IMR-90 (cell line): ENCODE measurements at regions not wholly inside any gene's neighbourhood (a gene's known extent, or its start where the extent isn't known, plus 50 kb on each side); places are given as distances from the start of the nearest gene placed in this dataset.

Source experiments
- ATAC-seq: fragments of 200-7000 bp; cut with Tn5 transposase; 2 replicates; pipeline ENCODE4 v1.9.1; 2020; ENCODE audit warnings: low read depth, mild to moderate bottlenecking, moderate library complexity
- BruUV-seq: library from RNA; stranded (reverse); fragments of 400-500 nt; replicated peaks from 2 replicates; lab custom pipeline; 2021; lab: Mats Ljungman, UMichigan
- CTCF ChIA-PET: fragments of 300-600 bp; formaldehyde crosslinking; extraction: SDS; loops from one replicate; lab custom pipeline; 2021; ENCODE audit warnings: antibody characterized with exemption; lab: Yijun Ruan, JAX
- POLR2A ChIA-PET: fragments of 300-600 bp; sonication (Branson Sonifier 250); formaldehyde crosslinking; loops from one replicate; lab custom pipeline; 2022; ENCODE audit warnings: antibody characterized with exemption; ENCODE audit not compliant: unreplicated experiment; lab: Charles Lee
- DNase-seq: peaks from one replicate; pipeline ENCODE4 v3.0.0; 2013
- H2AFZ ChIP-seq: replicated peaks from 2 replicates; pipeline ENCODE3; 2013; ENCODE audit warnings: low read length, mild to moderate bottlenecking; ENCODE audit not compliant: poor library complexity
- H2AK5ac ChIP-seq: 2 replicates; pipeline ENCODE4 v1.6.1; 2013; ENCODE audit warnings: low read depth, low read length, inconsistent platforms
- H2AK9ac ChIP-seq: replicated peaks from 2 replicates; pipeline ENCODE3; 2013; ENCODE audit warnings: mild to moderate bottlenecking, low read depth, low read length, moderate library complexity; ENCODE audit not compliant: poor library complexity
- H2BK120ac ChIP-seq: 2 replicates; pipeline ENCODE4 v1.6.1; 2013; ENCODE audit warnings: low read depth, low read length, inconsistent platforms
- H2BK15ac ChIP-seq: 3 replicates; pipeline ENCODE4 v1.6.1; 2013; ENCODE audit warnings: low read depth, low read length, inconsistent platforms
- H2BK20ac ChIP-seq: 2 replicates; pipeline ENCODE4 v1.6.1; 2013; ENCODE audit warnings: low read depth, mild to moderate bottlenecking, inconsistent platforms, low read length, moderate library complexity
- H2BK5ac ChIP-seq: 2 replicates; pipeline ENCODE4 v1.6.1; 2013; ENCODE audit warnings: mild to moderate bottlenecking, low read depth, low read length, inconsistent platforms; ENCODE audit not compliant: poor library complexity, severe bottlenecking
- H3K14ac ChIP-seq: replicated peaks from 2 replicates; pipeline ENCODE4 v1.6.1; 2013; ENCODE audit warnings: low read depth, low read length, inconsistent platforms
- H3K18ac ChIP-seq: 2 replicates; pipeline ENCODE4 v1.6.1; 2013; ENCODE audit warnings: low read depth, low read length, control low read depth
- H3K23ac ChIP-seq: 2 replicates; pipeline ENCODE4 v1.6.1; 2013; ENCODE audit warnings: low read depth, low read length, inconsistent platforms
- H3K27ac ChIP-seq: 2 replicates; pipeline ENCODE4 v1.5.1; 2013; ENCODE audit warnings: mild to moderate bottlenecking, control low read depth, low read length; ENCODE audit not compliant: insufficient read depth
- H3K27me3 ChIP-seq: 2 replicates; pipeline ENCODE4 v1.6.1; 2013; ENCODE audit warnings: low read length; ENCODE audit not compliant: control insufficient read depth, insufficient read depth
- H3K36me3 ChIP-seq: 2 replicates; pipeline ENCODE4 v1.6.1; 2013; ENCODE audit warnings: low read length, mixed read lengths; ENCODE audit not compliant: control insufficient read depth, insufficient read depth
- H3K4ac ChIP-seq: 2 replicates; pipeline ENCODE4 v1.6.1; 2013; ENCODE audit warnings: low read depth, low read length, inconsistent platforms
- H3K4me1 ChIP-seq: 2 replicates; pipeline ENCODE4 v1.6.1; 2013; ENCODE audit warnings: low read length, mixed read lengths; ENCODE audit not compliant: control insufficient read depth, insufficient read depth
- H3K4me2 ChIP-seq: 2 replicates; pipeline ENCODE4 v1.6.1; 2013; ENCODE audit warnings: low read depth, mild to moderate bottlenecking, control low read depth, low read length, moderate library complexity
- H3K4me3 ChIP-seq: 2 replicates; pipeline ENCODE4 v1.5.1; 2013; ENCODE audit warnings: low read depth, mild to moderate bottlenecking, control low read depth, low read length, moderate library complexity; ENCODE audit not compliant: insufficient read depth
- H3K56ac ChIP-seq: 2 replicates; pipeline ENCODE4 v1.6.1; 2013; ENCODE audit warnings: low read length, inconsistent platforms; ENCODE audit not compliant: insufficient read depth; ENCODE audit errors: extremely low read depth
- H3K79me1 ChIP-seq, 2 experiments: 2 replicates each; pipeline ENCODE4 v1.6.1; 2013; ENCODE audit warnings: low read length in 2 of 2, inconsistent platforms in 1 of 2, low read depth in 1 of 2
- H3K9ac ChIP-seq: 2 replicates; pipeline ENCODE4 v1.6.1; 2013; ENCODE audit warnings: low read depth, low read length, control low read depth
- H3K9me1 ChIP-seq: 2 replicates; pipeline ENCODE4 v1.6.1; 2013; ENCODE audit warnings: low read length, inconsistent platforms; ENCODE audit not compliant: insufficient read depth
- H3K9me3 ChIP-seq: 2 replicates; pipeline ENCODE4 v1.6.1; 2013; ENCODE audit warnings: low read length; ENCODE audit not compliant: control insufficient read depth, insufficient read depth
- H4K20me1 ChIP-seq: 2 replicates; pipeline ENCODE4 v1.6.1; 2013; ENCODE audit warnings: low read length, inconsistent platforms; ENCODE audit not compliant: insufficient read depth
- H4K5ac ChIP-seq: 2 replicates; pipeline ENCODE4 v1.6.1; 2013; ENCODE audit warnings: mild to moderate bottlenecking, low read depth, low read length, control low read depth
- H4K8ac ChIP-seq, 2 experiments: 2 replicates each; pipeline ENCODE4 v1.6.1; 2013; ENCODE audit warnings: low read depth in 2 of 2, low read length in 2 of 2, control low read depth in 1 of 2, inconsistent platforms in 1 of 2
- H4K91ac ChIP-seq: 2 replicates; pipeline ENCODE4 v1.6.1; 2013; ENCODE audit warnings: low read depth, low read length, inconsistent platforms; ENCODE audit not compliant: insufficient read depth
- BHLHE40 ChIP-seq: fragments of 150-350 bp; IDR thresholded peaks from 2 replicates; pipeline ENCODE4 v1.6.1; 2016; ENCODE audit warnings: mild to moderate bottlenecking, low read depth, low read length
- MAFK ChIP-seq: IDR thresholded peaks from 2 replicates; pipeline ENCODE4 v1.6.1; 2012; ENCODE audit warnings: low read depth, low read length, improper control_type of control experiment
- MAZ ChIP-seq: IDR thresholded peaks from 2 replicates; pipeline ENCODE4 v1.6.1; 2012; ENCODE audit warnings: low read depth, mild to moderate bottlenecking, low read length, improper control_type of control experiment, moderate library complexity, borderline replicate concordance
- MXI1 ChIP-seq: IDR thresholded peaks from 2 replicates; pipeline ENCODE4 v1.6.1; 2012; ENCODE audit warnings: low read depth, mild to moderate bottlenecking, low read length, moderate library complexity, borderline replicate concordance
- NFE2L2 ChIP-seq: fragments of 150-350 bp; IDR thresholded peaks from 2 replicates; pipeline ENCODE4 v1.6.1; 2016; ENCODE audit warnings: low read depth, mild to moderate bottlenecking, low read length
- POLR2A ChIP-seq: IDR thresholded peaks from 2 replicates; pipeline ENCODE4 v1.6.1; 2012; ENCODE audit warnings: mild to moderate bottlenecking, low read depth, low read length
- RAD21 ChIP-seq: IDR thresholded peaks from 2 replicates; pipeline ENCODE4 v1.6.1; 2012; ENCODE audit warnings: low read length, improper control_type of control experiment
- RCOR1 ChIP-seq: IDR thresholded peaks from 2 replicates; pipeline ENCODE4 v1.6.1; 2012; ENCODE audit warnings: mild to moderate bottlenecking, low read length, improper control_type of control experiment; ENCODE audit not compliant: insufficient replicate concordance
- RFX5 ChIP-seq: IDR thresholded peaks from 2 replicates; pipeline ENCODE4 v1.8.0; 2012; ENCODE audit warnings: low read depth, mild to moderate bottlenecking, low read length, moderate library complexity
- SMC3 ChIP-seq: fragments of 150-350 bp; IDR thresholded peaks from 2 replicates; pipeline ENCODE4 v1.6.1; 2016; ENCODE audit warnings: low read depth, mild to moderate bottlenecking, antibody characterized with exemption, low read length, moderate library complexity
- WGBS, 2 experiments: methylation state at CpG; one replicate each; pipeline versions ENCODE4 v1.1.5 to v1.1.7; 2013; ENCODE audit warnings: missing lambda C conversion rate in 2 of 2; ENCODE audit not compliant: insufficient read length in 1 of 2; ENCODE audit errors: extremely low coverage in 2 of 2; 5-methylcytosine and 5-hydroxymethylcytosine counted together
- dilution Hi-C: fragments of 300-500 bp; cut with HindIII; formaldehyde crosslinking; loops from one replicate; pipeline ENCODE4 v1.14.3; 2018; ENCODE audit warnings: low sequenced_read_pairs; ENCODE audit not compliant: unreplicated experiment
- in situ Hi-C: fragments of 300-500 bp; cut with MboI; formaldehyde crosslinking; loops from 3 replicates; pipeline ENCODE4 v1.14.3; 2019; ENCODE audit warnings: low sequenced_read_pairs, inconsistent platforms, mixed read lengths
- intact Hi-C: fragments of 100-400 bp; cut with micrococcal nuclease; formaldehyde crosslinking; loops from 2 replicates; pipeline ENCODE4 v1.10.0; 2022
- TF ChIP-seq, protein P1 (sequence below): fragments of 150-350 bp; IDR thresholded peaks from 2 replicates; pipeline ENCODE4 v1.6.1; 2017; ENCODE audit warnings: mild to moderate bottlenecking, antibody characterized with exemption, low read length, low read depth

DNA sequence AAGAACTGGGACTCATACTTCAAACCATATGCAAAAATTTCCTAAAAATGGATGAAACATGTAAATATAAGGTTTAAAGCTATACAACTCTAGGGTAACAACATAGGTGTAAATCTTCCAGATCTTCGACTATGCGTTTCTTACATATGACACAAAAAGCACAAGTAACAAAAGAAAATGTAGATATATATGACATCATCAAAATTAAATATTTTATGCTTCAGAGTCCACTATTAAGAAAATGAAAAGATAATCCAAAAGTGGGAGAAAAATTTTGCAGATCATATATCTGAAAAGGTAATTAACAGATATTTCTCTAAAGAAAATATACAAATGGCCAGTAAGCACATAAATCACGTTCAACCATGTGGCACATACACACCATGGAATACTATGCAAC is 164.2 kb upstream of the ACTRT1 start:
- no CpG with 5 or more reads among the region's 3 CpGs for WGBS, 2 experiments
- no TSS peak for BruUV-seq
- no peak overlapping the region for H3K27ac ChIP-seq
- no peak overlapping the region for H3K4me2 ChIP-seq
- H3K4me3 ChIP-seq: no peak overlapping the region
- no peaks in the 10 kb centered on the region for H3K27me3 ChIP-seq
- H2AK9ac ChIP-seq: no peak overlapping the region
- ChIA-PET POLR2A (no interaction called here), CTCF (no interaction called here)
- H4K5ac ChIP-seq: no peak overlapping the region
- no peaks in the 10 kb centered on the region for H3K4me1 ChIP-seq
- intact Hi-C loops: no loop called here
- no peak overlapping the region for H2AFZ ChIP-seq
- no peak overlapping the region for H3K56ac ChIP-seq
- TF ChIP-seq BHLHE40: no peak
- TF ChIP-seq MAFK: no peak
- TF ChIP-seq, protein P1, sequence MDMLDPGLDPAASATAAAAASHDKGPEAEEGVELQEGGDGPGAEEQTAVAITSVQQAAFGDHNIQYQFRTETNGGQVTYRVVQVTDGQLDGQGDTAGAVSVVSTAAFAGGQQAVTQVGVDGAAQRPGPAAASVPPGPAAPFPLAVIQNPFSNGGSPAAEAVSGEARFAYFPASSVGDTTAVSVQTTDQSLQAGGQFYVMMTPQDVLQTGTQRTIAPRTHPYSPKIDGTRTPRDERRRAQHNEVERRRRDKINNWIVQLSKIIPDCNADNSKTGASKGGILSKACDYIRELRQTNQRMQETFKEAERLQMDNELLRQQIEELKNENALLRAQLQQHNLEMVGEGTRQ: no peak
- TF ChIP-seq SMC3: no peak
- TF ChIP-seq MAZ: no peak
- no peak for TF ChIP-seq RCOR1
- no peak for TF ChIP-seq NFE2L2
- TF ChIP-seq POLR2A: no peak
- no peak for TF ChIP-seq MXI1
- no peak for TF ChIP-seq RFX5
- TF ChIP-seq RAD21: no peak
- DNase-seq (no peak), ATAC-seq (no peak)
- H3K9ac ChIP-seq: no peak overlapping the region
- H3K9me3 ChIP-seq: no peaks in the 10 kb centered on the region
- H4K20me1 ChIP-seq: no peaks in the 10 kb centered on the region
- H3K14ac ChIP-seq: no peak overlapping the region
- no peak overlapping the region for H2AK5ac ChIP-seq
- H4K8ac ChIP-seq: no peak overlapping the region
- H2BK20ac ChIP-seq: no peak overlapping the region
- no peak overlapping the region for H3K23ac ChIP-seq
- H2BK120ac ChIP-seq: no peak overlapping the region
- H3K9me1 ChIP-seq: no peaks in the 10 kb centered on the region
- H2BK15ac ChIP-seq: no peak overlapping the region
- H3K79me1 ChIP-seq: no peaks in the 10 kb centered on the region
- no peak overlapping the region for H4K91ac ChIP-seq
- in situ Hi-C loops: no loop called here
- no peak overlapping the region for H3K18ac ChIP-seq
- dilution Hi-C loops: no loop called here
- H2BK5ac ChIP-seq: no peak overlapping the region
- no peak overlapping the region for H3K4ac ChIP-seq
- no peaks in the 10 kb centered on the region for H3K36me3 ChIP-seq
